Fibroblast of lung (primary cell): ENCODE measurements at regions not wholly inside any gene's neighbourhood (a gene's known extent, or its start where the extent isn't known, plus 50 kb on each side); places are given as distances from the start of the nearest gene placed in this dataset.

Source experiments
- DNase-seq, 2 donors: peaks; one replicate each; pipeline versions ENCODE4 v3.0.0 to v3.0.0-alpha.2; 2010; ENCODE audit warnings: low read depth in 2 of 2
- H2AFZ ChIP-seq: 2 replicates; pipeline ENCODE4 v1.5.1; 2012; ENCODE audit warnings: low read length, control low read depth, inconsistent platforms
- H3K27ac ChIP-seq: 2 replicates; pipeline ENCODE4 v1.5.1; 2011; ENCODE audit warnings: low read length, control low read depth; ENCODE audit not compliant: insufficient read depth
- H3K27me3 ChIP-seq: 2 replicates; pipeline ENCODE4 v1.5.1; 2011; ENCODE audit warnings: mild to moderate bottlenecking, low read length; ENCODE audit not compliant: control insufficient read depth, insufficient read depth
- H3K36me3 ChIP-seq: 2 replicates; pipeline ENCODE4 v1.5.1; 2011; ENCODE audit warnings: low read length; ENCODE audit not compliant: control insufficient read depth, insufficient read depth
- H3K4me1 ChIP-seq: 2 replicates; pipeline ENCODE4 v1.5.1; 2011; ENCODE audit warnings: low read length; ENCODE audit not compliant: control insufficient read depth, insufficient read depth; ENCODE audit errors: extremely low read depth
- H3K4me2 ChIP-seq: 2 replicates; pipeline ENCODE4 v1.5.1; 2011; ENCODE audit warnings: low read length, control low read depth; ENCODE audit not compliant: insufficient read depth; ENCODE audit errors: extremely low read depth
- H3K4me3 ChIP-seq, 4 experiments: fragments of 200-600 bp in 1 of 4; sonication (generic) in 1 of 4; replicated peaks in 1 of 4; 2 replicates each; pipeline ENCODE4 v1.5.1; 2011 to 2016; ENCODE audit warnings: low read length in 4 of 4, low read depth in 3 of 4, mild to moderate bottlenecking in 3 of 4, control low read depth in 2 of 4, inconsistent platforms in 1 of 4, mixed read lengths in 1 of 4; ENCODE audit not compliant: insufficient read depth in 1 of 4; ENCODE audit errors: control extremely low read depth in 1 of 4
- H3K79me2 ChIP-seq: 2 replicates; pipeline ENCODE4 v1.5.1; 2012; ENCODE audit warnings: mild to moderate bottlenecking, low read length, inconsistent platforms; ENCODE audit not compliant: control insufficient read depth, insufficient read depth
- H3K9ac ChIP-seq: 2 replicates; pipeline ENCODE4 v1.5.1; 2011; ENCODE audit warnings: mild to moderate bottlenecking, low read length, control low read depth; ENCODE audit not compliant: insufficient read depth
- H3K9me3 ChIP-seq: 2 replicates; pipeline ENCODE4 v1.5.1; 2012; ENCODE audit warnings: low read depth, low read length; ENCODE audit not compliant: control insufficient read depth, insufficient read depth
- H4K20me1 ChIP-seq: 2 replicates; pipeline ENCODE4 v1.5.1; 2011; ENCODE audit warnings: low read length; ENCODE audit not compliant: control insufficient read depth, insufficient read depth; ENCODE audit errors: extremely low read depth
- EZH2 ChIP-seq: IDR thresholded peaks from 2 replicates; pipeline ENCODE4 v1.5.1; 2012; ENCODE audit warnings: low read length, control low read depth, mild to moderate bottlenecking; ENCODE audit errors: missing control alignments
- TF ChIP-seq, protein P1 (sequence below), 2 donors: IDR thresholded peaks in 1 of 2; conservative IDR thresholded peaks in 1 of 2; 1 replicate in 1 of 2; 2 replicates in 1 of 2; pipeline ENCODE4 v1.5.1; 2011 to 2012; ENCODE audit warnings: low read length in 2 of 2, control low read depth in 1 of 2, inconsistent platforms in 1 of 2, low read depth in 1 of 2, mild to moderate bottlenecking in 1 of 2

DNA sequence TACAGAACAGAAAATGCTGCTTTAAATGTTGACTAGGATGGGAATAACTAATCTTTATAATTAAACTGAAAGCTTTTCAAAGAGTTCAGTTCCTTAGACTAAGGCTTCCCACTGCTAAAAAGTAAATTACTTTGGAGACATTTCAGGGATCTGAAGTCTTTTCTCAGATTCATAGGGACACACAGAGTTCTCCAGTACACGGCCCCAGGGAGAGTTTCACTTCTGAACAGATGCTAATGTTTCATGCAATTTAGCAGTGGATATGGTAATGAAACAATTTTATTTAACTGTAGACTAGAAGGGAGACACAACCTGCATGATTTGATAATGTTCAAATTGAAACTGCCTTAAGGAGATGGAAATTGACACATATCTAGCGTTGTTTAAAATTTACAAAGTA lies 1282.6 kb downstream of the NCAM2 start:
- Histone ChIP-seq H3K4me1 (no peaks in the 10 kb centered on the region), H3K36me3 (no peaks in the 10 kb centered on the region), H3K27me3 (no peaks in the 10 kb centered on the region), H3K27ac (no peak overlapping the region), H3K79me2 (no peaks in the 10 kb centered on the region), H3K9ac (no peak overlapping the region), H3K9me3 (no peaks in the 10 kb centered on the region), H3K4me3 (no peak overlapping the region), H2AFZ (no peak overlapping the region), H4K20me1 (no peaks in the 10 kb centered on the region), H3K4me2 (no peak overlapping the region)
- no peak for TF ChIP-seq EZH2
- DNase-seq = no peak

DNA sequence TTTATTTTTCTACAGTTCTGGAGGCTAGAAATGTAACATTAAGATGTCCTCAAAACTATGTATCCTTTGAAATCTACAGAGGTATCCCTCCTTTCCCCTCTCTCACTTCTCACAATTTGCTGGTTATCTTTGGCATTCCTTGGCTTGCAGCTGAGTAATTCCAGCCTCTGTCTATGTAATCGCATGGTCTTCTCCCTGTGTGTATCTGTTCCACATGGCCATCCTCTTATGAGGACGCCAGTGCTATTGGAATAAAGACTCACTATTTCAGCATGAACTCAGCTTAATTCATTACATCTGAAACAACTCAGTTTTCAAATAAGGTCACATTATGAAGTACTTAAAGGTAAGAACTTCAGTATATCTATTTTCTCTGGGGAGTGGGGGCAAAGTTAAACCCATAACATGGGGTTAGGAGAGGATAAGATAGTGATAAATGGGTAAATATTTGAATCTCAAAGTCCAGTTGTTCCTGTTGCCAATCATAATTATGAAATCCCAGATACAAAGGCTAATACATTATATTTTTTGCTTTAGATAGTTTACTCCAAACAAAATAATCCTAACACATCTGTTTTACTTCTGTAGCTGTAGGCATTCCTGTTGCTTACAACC lies 1290.8 kb downstream of the NCAM2 start:
- Histone ChIP-seq H3K36me3 (no peaks in the 10 kb centered on the region), H3K79me2 (no peaks in the 10 kb centered on the region), H3K4me1 (no peaks in the 10 kb centered on the region), H3K9me3 (no peaks in the 10 kb centered on the region), H3K4me2 (no peak overlapping the region), H3K9ac (no peak overlapping the region), H3K27me3 (no peaks in the 10 kb centered on the region), H2AFZ (no peak overlapping the region), H3K4me3 (no peak overlapping the region), H4K20me1 (no peaks in the 10 kb centered on the region), H3K27ac (no peak overlapping the region)
- DNase-seq = no peak
- TF ChIP-seq, protein P1, sequence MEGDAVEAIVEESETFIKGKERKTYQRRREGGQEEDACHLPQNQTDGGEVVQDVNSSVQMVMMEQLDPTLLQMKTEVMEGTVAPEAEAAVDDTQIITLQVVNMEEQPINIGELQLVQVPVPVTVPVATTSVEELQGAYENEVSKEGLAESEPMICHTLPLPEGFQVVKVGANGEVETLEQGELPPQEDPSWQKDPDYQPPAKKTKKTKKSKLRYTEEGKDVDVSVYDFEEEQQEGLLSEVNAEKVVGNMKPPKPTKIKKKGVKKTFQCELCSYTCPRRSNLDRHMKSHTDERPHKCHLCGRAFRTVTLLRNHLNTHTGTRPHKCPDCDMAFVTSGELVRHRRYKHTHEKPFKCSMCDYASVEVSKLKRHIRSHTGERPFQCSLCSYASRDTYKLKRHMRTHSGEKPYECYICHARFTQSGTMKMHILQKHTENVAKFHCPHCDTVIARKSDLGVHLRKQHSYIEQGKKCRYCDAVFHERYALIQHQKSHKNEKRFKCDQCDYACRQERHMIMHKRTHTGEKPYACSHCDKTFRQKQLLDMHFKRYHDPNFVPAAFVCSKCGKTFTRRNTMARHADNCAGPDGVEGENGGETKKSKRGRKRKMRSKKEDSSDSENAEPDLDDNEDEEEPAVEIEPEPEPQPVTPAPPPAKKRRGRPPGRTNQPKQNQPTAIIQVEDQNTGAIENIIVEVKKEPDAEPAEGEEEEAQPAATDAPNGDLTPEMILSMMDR (conservative IDR thresholded peaks at IDR 0.05 in 1 of 2, IDR thresholded peaks at IDR 0.05 in 1 of 2; ENCODE audit: low read depth in 1 of 2, low read length in 2 of 2) = no peak
- TF ChIP-seq EZH2 = no peak

DNA sequence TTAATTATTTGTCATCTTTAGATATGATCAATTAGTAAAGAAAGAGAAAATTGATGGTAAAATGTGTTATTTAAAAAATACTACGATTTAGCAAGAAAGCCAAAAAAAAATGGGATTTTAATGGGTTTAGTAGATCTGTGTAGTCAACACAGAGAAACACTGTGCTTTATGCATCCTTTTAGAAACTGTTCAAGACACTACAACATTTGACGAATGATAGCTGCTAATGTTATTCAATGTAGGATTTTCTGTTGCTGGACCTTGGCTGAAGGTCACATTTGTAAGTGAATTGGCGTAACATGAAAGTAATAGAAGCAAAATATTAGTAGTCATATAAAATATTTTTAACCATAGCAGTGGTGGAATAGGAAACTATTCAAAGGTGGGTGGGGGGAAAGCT lies 1293.9 kb downstream of the NCAM2 start:
- Histone ChIP-seq H4K20me1 (no peaks in the 10 kb centered on the region), H3K36me3 (no peaks in the 10 kb centered on the region), H3K4me1 (no peaks in the 10 kb centered on the region), H3K4me2 (no peak overlapping the region), H3K4me3 (no peak overlapping the region), H3K9ac (no peak overlapping the region), H3K79me2 (no peaks in the 10 kb centered on the region), H3K9me3 (no peaks in the 10 kb centered on the region), H2AFZ (no peak overlapping the region), H3K27me3 (no peaks in the 10 kb centered on the region), H3K27ac (no peak overlapping the region)
- TF ChIP-seq, protein P1 (conservative IDR thresholded peaks at IDR 0.05 in 1 of 2, IDR thresholded peaks at IDR 0.05 in 1 of 2; ENCODE audit: low read depth in 1 of 2, low read length in 2 of 2) = no peak
- no peak for TF ChIP-seq EZH2
- no peak for DNase-seq
